Middle frontal gyrus (tissue), 1 donor: ENCODE measurements at regions not wholly inside any gene's neighbourhood (a gene's known extent, or its start where the extent isn't known, plus 50 kb on each side); places are given as distances from the start of the nearest gene placed in this dataset.
A peak's percentile ranks its signal among the peaks of the same experiment; 100 is the strongest.

Experiments
- DNase-seq: peaks from one replicate; pipeline ENCODE4 v3.0.0-alpha.2; 2015; ENCODE audit warnings: low spot score; ENCODE audit errors: extremely low spot score

GRCh38 chr1:111556325-111557037, 53.0 kb upstream of the ADORA3 start:
- DNase-seq: no peak

GRCh38 chr1:111559736-111560279, 56.4 kb upstream of the ADORA3 start:
- no peak for DNase-seq

- no peak for DNase-seq
Observed at GRCh38 chr1:111561328-111561727, 57.9 kb upstream of the ADORA3 start.

- no peak for DNase-seq
Observed at GRCh38 chr1:111563619-111564018, 56.0 kb upstream of the RAP1A start.

GRCh38 chr1:111565079-111565478, 54.5 kb upstream of the RAP1A start:
- DNase-seq: peak; percentile 27

GRCh38 chr1:111565968-111566367, 53.6 kb upstream of the RAP1A start:
- DNase-seq: no peak

GRCh38 chr1:111568160-111568647, 51.4 kb upstream of the RAP1A start:
- no peak for DNase-seq
